ENCODE measurements at regions not wholly inside any gene's neighbourhood (a gene's known extent, or its start where the extent isn't known, plus 50 kb on each side); places are given as distances from the start of the nearest gene placed in this dataset.
"Not testable (repeated sequence)": the region's sequence is repeated elsewhere in the genome, so short reads cannot be mapped to it uniquely, and the experiment has no call there.

DNA sequence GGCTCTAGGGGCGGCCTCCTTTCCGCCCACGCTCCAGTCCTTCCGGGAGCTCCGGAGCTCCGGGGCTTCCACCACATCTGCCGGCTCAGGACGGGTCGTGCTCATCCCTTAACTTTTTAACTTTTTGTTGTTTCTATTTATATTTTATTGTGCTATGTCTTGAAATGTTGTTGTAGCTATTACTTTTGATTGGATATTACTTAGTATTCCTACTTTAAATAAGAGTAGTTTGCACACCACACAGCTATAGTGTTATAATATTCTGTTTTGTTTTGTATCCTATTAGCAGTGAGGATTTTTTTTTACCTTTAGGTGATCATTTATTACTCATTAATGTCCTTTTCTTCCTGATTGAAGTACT is 1612.9 kb downstream of the SPATA31A7 start:
- not testable (repeated sequence) for TF ChIP-seq CTCF, POLR2A (IDR thresholded peaks at IDR 0.05)

Measured in testis (tissue), 2 donors.